SK-N-SH (cell line): ENCODE measurements at regions not wholly inside any gene's neighbourhood (a gene's known extent, or its start where the extent isn't known, plus 50 kb on each side); places are given as distances from the start of the nearest gene placed in this dataset.
"Not testable (repeated sequence)": the region's sequence is repeated elsewhere in the genome, so short reads cannot be mapped to it uniquely, and the experiment has no call there.

Source experiments
- EP300 ChIP-seq, 2 experiments: IDR thresholded peaks; 2 replicates each; pipeline versions ENCODE4 v1.4.0 to v1.6.1; 2012; ENCODE audit warnings: borderline replicate concordance in 1 of 2, low read depth in 1 of 2, low read length in 1 of 2
- EZH2phosphoT487 ChIP-seq: fragments of 200-600 bp; sonication (generic); IDR thresholded peaks from 2 replicates; pipeline ENCODE4 v1.6.1; 2017; ENCODE audit warnings: low read depth, mixed run types, mild to moderate bottlenecking, antibody characterized with exemption, moderate library complexity, borderline replicate concordance
- POLR2AphosphoS5 ChIP-seq: IDR thresholded peaks from 2 replicates; pipeline ENCODE4 v1.6.1; 2012; ENCODE audit warnings: low read depth, low read length
- RXRA ChIP-seq: IDR thresholded peaks from 2 replicates; pipeline ENCODE4 v1.4.0; 2012; ENCODE audit warnings: low read depth, mild to moderate bottlenecking, borderline replicate concordance
- TAF1 ChIP-seq: IDR thresholded peaks from 2 replicates; pipeline ENCODE4 v1.6.1; 2012; ENCODE audit warnings: low read depth, mild to moderate bottlenecking, low read length, moderate library complexity, borderline replicate concordance
- TF ChIP-seq, protein P1 (sequence below): fragments of 200-600 bp; sonication (generic); IDR thresholded peaks from 2 replicates; pipeline ENCODE4 v1.6.1; 2017; ENCODE audit warnings: antibody characterized with exemption, mild to moderate bottlenecking, moderate library complexity

DNA sequence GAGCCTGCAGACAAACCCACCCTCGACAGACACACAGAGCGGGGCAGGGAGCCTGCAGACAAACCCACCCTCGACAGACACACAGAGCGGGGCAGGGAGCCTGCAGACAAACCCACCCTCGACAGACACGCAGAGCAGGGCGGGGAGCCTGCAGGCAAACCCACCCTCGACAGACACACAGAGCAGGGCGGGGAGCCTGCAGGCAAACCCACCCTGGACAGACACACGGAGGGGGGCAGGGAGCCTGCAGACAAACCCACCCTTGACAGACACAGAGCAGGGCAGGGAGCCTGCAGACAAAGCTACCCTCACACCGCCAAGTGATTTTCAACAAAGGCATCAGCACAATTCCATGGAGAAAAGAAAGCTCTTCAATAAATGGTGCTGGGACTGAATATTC is 52.5 kb upstream of the METRNL start:
- TF ChIP-seq EZH2phosphoT487; POLR2AphosphoS5; RXRA; EP300 (IDR thresholded peaks at IDR 0.05; ENCODE audit: borderline replicate concordance in 1 of 2, low read depth in 1 of 2, low read length in 1 of 2); TAF1: not testable (repeated sequence)
- TF ChIP-seq, protein P1, sequence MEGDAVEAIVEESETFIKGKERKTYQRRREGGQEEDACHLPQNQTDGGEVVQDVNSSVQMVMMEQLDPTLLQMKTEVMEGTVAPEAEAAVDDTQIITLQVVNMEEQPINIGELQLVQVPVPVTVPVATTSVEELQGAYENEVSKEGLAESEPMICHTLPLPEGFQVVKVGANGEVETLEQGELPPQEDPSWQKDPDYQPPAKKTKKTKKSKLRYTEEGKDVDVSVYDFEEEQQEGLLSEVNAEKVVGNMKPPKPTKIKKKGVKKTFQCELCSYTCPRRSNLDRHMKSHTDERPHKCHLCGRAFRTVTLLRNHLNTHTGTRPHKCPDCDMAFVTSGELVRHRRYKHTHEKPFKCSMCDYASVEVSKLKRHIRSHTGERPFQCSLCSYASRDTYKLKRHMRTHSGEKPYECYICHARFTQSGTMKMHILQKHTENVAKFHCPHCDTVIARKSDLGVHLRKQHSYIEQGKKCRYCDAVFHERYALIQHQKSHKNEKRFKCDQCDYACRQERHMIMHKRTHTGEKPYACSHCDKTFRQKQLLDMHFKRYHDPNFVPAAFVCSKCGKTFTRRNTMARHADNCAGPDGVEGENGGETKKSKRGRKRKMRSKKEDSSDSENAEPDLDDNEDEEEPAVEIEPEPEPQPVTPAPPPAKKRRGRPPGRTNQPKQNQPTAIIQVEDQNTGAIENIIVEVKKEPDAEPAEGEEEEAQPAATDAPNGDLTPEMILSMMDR, result not testable (repeated sequence)
